ENCODE measurements at regions not wholly inside any gene's neighbourhood (a gene's known extent, or its start where the extent isn't known, plus 50 kb on each side); places are given as distances from the start of the nearest gene placed in this dataset.
"Not testable (repeated sequence)": the region's sequence is repeated elsewhere in the genome, so short reads cannot be mapped to it uniquely, and the experiment has no call there.

DNA sequence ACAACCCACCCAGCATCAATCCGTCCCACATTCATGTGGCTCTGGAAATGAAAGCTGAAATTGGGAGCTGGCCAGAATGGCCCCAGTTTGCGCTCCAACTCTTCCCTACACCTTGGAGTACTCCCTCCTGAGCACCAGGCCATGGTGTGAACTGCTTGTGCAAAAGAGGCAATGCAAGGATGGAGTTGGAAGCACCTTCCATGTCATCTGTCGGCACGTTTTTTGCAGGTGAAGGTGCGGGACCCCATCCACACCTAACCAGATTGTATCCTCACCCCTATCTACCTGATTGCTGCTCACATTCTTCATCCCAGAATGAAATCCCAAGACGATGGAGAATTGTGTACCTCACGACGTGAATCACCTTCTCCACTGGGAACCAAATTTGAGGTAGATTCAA, 136.6 kb upstream of the WSB1 start:
- no peak for DNase-seq (ENCODE audit: low read depth)
- TF ChIP-seq, protein P1, sequence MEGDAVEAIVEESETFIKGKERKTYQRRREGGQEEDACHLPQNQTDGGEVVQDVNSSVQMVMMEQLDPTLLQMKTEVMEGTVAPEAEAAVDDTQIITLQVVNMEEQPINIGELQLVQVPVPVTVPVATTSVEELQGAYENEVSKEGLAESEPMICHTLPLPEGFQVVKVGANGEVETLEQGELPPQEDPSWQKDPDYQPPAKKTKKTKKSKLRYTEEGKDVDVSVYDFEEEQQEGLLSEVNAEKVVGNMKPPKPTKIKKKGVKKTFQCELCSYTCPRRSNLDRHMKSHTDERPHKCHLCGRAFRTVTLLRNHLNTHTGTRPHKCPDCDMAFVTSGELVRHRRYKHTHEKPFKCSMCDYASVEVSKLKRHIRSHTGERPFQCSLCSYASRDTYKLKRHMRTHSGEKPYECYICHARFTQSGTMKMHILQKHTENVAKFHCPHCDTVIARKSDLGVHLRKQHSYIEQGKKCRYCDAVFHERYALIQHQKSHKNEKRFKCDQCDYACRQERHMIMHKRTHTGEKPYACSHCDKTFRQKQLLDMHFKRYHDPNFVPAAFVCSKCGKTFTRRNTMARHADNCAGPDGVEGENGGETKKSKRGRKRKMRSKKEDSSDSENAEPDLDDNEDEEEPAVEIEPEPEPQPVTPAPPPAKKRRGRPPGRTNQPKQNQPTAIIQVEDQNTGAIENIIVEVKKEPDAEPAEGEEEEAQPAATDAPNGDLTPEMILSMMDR (IDR thresholded peaks at IDR 0.05; ENCODE audit: insufficient read depth, low read length, severe bottlenecking), result no peak
- Histone ChIP-seq H3K4me3 (ENCODE audit: low read depth, low read length) (no peak overlapping the region), H3K36me3 (ENCODE audit: control insufficient read depth, insufficient read depth, low read length) (no peaks in the 10 kb centered on the region), H3K27me3 (ENCODE audit: control insufficient read depth, insufficient read depth, low read length) (no peaks in the 10 kb centered on the region)
- no peak for FAIRE-seq

DNA sequence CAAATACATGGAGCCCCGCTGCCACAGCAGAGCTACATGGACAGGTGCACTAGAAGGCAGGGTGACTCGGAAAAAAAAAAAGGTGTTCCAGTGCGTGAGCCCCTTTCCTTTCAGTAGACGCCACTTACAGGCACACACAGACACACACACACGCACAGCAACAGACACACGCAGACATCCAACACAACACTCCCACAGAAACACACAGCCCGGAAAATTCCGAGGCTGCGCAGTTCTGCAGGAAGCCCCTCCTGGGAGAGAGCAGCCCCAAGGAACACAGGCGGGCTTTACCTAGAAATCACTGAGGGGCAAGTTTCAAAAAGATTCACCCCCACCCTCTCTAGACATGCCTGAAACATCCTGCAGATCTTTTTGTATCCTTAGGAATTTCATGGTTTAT, 136.0 kb upstream of the WSB1 start:
- DNase-seq (ENCODE audit: low read depth) (no peak), FAIRE-seq (no peak)
- no peak overlapping the region for H3K4me3 ChIP-seq (ENCODE audit: low read depth, low read length)
- H3K27me3 ChIP-seq (ENCODE audit: control insufficient read depth, insufficient read depth, low read length), result no peaks in the 10 kb centered on the region
- TF ChIP-seq, protein P1 (IDR thresholded peaks at IDR 0.05; ENCODE audit: insufficient read depth, low read length, severe bottlenecking), result no peak
- H3K36me3 ChIP-seq (ENCODE audit: control insufficient read depth, insufficient read depth, low read length), result no peaks in the 10 kb centered on the region

DNA sequence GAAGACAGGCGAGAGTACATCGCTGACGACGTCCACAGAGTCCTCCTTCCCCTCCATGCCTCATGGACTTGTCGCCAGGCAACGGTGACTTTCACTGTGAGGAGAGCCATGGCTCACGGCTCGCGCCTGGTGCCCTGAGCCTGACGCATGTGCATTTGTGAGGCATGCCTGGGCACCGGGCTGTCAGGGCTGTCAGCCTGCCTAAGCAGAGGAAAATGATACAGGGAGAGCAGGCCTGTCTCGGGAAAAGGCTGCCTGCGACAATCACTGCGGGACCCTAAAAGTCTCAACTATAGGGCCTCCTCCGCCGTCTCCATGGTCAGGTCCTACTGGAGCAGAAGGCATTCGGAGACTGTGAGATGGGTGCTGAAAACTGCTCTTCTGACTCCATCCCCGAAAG, 135.5 kb upstream of the WSB1 start:
- Histone ChIP-seq H3K4me3 (ENCODE audit: low read depth, low read length) (no peak overlapping the region), H3K27me3 (ENCODE audit: control insufficient read depth, insufficient read depth, low read length) (no peaks in the 10 kb centered on the region), H3K36me3 (ENCODE audit: control insufficient read depth, insufficient read depth, low read length) (no peaks in the 10 kb centered on the region)
- DNase-seq (ENCODE audit: low read depth) (no peak), FAIRE-seq (no peak)
- TF ChIP-seq, protein P1 (IDR thresholded peaks at IDR 0.05; ENCODE audit: insufficient read depth, low read length, severe bottlenecking), result no peak

DNA sequence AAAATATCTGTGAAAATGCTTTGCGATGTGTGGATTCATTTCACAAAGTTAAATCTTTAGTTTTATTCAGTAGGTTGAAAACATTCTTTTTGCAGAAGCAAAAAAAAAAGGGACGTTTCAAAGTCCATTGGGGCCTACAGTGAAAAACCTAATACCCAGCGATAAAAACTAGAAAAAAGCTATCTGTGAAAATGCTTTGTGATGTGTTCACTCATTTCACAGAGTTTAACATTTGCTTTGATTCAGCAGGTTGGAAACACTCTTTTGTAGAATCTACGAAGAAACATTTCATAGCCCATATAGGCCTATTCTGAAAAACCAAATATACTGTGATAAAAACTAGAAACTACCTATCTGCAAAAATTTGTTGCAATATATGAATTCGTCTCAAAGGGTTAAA, 113.6 kb upstream of the WSB1 start:
- TF ChIP-seq, protein P1 (IDR thresholded peaks at IDR 0.05; ENCODE audit: insufficient read depth, low read length, severe bottlenecking), result no peak
- FAIRE-seq (no peak), DNase-seq (ENCODE audit: low read depth) (no peak)
- Histone ChIP-seq H3K27me3 (ENCODE audit: control insufficient read depth, insufficient read depth, low read length) (no peaks in the 10 kb centered on the region), H3K4me3 (ENCODE audit: low read depth, low read length) (no peak overlapping the region), H3K36me3 (ENCODE audit: control insufficient read depth, insufficient read depth, low read length) (no peaks in the 10 kb centered on the region)

DNA sequence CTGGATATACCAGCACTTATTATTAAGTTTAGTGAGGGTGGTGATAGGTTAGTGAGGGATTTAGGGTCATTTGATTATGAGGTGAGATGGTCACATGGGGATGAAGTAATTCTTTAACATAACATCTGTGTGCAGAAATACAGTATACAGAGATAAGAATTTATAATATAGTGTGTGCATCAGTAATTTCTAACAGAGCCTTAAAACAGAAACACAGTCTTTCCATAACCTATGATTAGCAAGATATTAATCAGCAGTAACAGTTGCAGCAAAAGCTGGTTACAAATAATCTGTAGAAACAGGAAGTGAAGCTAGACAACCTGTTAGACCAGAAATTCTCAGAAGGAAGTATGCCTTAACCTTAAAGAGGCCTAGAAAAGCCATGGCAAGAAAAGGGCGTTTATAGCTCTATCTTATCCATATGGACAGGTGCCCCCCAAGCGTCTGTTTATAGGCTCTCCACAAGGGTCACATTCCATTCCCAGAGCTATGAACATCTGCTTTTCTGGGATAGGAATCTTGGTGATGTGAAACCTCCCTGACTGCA, 112.5 kb upstream of the WSB1 start:
- H3K4me3 ChIP-seq (ENCODE audit: low read depth, low read length); H3K27me3 ChIP-seq (ENCODE audit: control insufficient read depth, insufficient read depth, low read length); FAIRE-seq; H3K36me3 ChIP-seq (ENCODE audit: control insufficient read depth, insufficient read depth, low read length): not testable (repeated sequence)
- peak; percentile 48 for DNase-seq (ENCODE audit: low read depth)

DNA sequence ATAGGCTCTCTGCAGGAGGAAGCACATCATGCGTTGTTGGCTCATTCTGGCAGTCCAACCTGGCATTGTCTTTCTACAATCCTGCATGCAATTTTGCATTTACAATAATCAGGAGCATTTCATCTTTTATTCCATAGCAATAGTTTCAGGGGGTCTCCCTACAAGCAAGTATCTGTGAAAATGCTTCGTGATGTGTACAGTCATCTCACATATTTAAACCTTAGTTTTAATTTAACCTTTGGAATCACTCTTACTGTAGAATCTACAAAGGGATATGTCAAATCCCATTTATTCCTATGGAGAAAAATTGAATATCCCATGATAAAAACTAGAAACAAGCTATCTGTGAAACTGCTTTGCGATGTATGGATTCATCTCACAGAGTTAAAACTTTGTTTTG, 112.0 kb upstream of the WSB1 start:
- DNase-seq (ENCODE audit: low read depth) (no peak), FAIRE-seq (no peak)
- Histone ChIP-seq H3K36me3 (ENCODE audit: control insufficient read depth, insufficient read depth, low read length) (no peaks in the 10 kb centered on the region), H3K27me3 (ENCODE audit: control insufficient read depth, insufficient read depth, low read length) (no peaks in the 10 kb centered on the region), H3K4me3 (ENCODE audit: low read depth, low read length) (no peak overlapping the region)
- TF ChIP-seq, protein P1 (IDR thresholded peaks at IDR 0.05; ENCODE audit: insufficient read depth, low read length, severe bottlenecking), result no peak

All from bronchial epithelial cell (primary cell).